Ecto neural progenitor cell (in vitro differentiated cells): ENCODE measurements at regions not wholly inside any gene's neighbourhood (a gene's known extent, or its start where the extent isn't known, plus 50 kb on each side); places are given as distances from the start of the nearest gene placed in this dataset.
A peak's percentile ranks its signal among the peaks of the same experiment; 100 is the strongest.

ENCODE experiments used
- DNase-seq: peaks from one replicate; pipeline ENCODE4 v3.0.0-alpha.2; 2018; ENCODE audit warnings: low spot score

DNA sequence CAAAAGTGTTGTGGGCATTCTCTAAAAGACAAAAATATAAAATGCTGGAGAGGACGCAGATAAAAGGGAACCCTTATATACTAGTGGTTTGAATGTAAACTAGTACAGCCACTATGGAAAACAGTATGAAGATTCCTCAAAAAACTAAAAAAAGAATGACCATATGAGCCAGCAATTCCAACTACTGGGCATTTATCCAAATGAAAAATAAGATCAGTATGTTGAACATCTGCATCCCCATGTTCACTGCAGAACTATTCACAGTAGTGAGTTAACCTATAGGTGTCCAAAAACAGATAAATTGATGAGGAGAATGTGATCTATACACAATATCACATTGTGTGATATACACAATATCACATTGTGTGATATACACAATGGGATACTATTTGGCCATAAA lies 1615.3 kb downstream of the PCDH18 start:
- no peak for DNase-seq

DNA sequence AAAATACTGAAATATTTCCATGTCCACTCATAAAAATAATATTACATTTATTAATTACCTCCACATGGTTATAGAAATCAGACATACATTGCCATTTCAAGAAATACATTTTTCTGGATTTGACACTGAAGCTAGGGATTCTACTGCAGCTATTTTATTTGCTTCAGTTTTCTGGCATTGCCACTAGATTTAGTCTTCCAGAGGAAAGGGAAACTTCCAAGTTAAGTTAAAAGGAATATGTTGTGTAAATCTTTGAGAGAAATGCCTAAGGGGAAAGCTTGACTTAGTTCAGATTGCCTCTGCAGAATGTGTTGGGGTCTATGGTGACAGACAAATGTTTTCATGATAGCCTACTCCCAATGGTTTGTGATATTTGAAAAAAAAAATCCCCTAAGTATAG lies 1631.3 kb downstream of the PCDH18 start:
- DNase-seq, result no peak

DNA sequence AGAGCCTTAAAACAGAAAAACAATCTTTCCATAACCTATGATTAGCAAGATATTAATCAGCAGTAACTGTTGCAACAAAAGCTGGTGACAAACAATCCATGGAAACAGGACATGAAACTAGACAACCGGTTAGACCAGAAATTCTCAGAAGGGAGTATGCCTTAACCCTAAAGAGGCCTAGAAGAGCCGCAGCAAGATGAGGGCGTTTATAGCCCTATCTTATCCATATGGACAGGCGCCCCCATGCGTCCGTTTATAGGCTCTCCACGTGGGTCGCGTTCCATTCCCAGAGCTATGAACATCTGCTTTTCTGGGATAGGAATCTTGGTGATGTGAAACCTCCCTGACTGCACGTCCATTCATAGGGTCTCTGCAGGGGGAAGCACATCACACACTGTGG lies 1662.7 kb upstream of the PABPC4L start:
- peak; percentile 56 for DNase-seq

DNA sequence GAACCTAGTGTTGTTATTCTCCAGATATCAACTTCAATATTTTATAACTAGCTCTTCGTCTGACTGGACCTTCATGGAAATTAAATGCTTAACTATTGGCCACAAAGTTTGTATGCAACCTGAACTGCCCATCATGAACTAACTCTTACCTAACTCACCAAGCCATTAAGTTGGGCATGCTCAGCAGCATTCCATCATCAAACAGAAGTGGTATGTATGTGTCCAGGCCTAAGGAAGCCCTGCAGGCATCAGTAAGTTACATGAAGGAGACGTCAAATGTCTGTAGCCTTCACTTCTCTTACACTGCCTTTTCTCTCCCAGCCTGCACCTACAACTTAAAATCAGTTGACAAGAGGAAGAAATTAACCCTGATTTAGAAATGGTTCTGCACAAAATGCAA lies 1639.2 kb upstream of the PABPC4L start:
- no peak for DNase-seq

DNA sequence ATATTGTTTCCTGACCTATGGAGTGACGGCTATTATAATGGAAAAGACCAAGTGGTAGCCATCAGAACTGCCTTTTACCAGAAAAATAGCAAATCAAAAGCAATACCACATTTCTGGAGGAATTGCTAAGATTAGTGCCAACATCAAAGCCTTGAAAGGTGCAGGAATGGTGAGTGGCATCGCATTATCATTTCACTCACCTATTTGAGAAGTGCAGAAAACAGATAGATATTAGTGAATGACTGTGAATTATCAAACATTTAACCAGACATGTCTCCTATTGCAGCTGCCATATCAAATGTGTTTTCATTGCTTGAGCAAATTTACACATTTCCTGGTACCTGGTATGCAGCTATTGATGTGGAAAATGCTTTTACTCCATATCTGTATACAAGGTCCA lies 1638.1 kb upstream of the PABPC4L start:
- DNase-seq, result no peak

DNA sequence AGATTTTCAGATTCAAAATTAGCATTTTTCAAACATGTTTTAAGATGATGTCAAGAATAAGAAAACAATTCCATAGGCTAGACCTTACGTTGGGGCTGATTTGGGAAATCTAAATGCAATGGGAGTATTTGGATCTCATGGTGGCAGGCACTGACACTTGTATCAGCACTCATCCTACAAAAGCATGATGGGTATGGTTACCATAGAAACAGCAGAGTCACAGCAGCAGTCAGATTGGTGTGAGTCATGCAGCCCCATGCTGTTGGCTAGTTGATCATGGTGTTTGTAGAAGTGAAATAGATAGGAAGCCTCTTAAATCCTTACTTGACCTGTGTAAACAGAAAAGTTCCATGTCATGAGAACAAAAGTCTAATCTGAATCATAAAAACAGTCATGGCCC lies 1637.3 kb upstream of the PABPC4L start:
- no peak for DNase-seq

DNA sequence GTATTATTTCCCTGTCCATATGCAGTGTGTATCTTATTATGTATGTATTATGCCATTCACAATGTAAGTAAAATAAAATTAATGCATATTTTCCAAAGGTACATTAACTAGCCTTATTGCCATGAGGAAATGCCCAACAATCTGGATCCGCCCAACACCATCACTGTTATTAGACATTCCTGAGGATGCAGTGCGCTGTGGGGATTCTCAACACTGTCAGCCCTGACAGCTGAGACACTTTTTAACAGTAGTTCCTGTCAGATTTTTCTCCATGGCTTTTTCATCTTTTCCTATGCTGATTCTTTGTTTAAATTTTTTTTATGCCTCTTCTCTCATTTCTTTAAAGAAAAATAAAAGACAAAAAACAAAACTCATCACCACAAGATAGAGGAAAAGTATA lies 1632.9 kb upstream of the PABPC4L start:
- no peak for DNase-seq

DNA sequence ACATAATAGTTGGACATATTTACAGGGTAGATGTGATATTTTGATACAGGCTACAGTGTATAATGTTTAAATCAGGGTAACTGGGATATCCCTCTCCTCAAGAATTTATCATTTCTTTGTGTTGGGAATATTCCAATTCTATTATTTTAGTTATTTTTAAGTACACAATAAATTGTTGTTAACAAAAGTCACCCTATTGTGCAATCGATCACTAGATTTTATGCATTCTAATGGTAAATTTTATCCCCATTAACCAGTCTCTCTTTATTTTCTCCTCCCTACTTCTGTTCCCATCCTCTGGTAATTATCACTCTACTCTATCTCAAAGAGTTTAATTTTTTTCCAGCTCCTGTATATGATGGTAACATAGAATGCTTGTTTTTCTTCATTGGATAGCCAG lies 1631.9 kb upstream of the PABPC4L start:
- DNase-seq, result no peak

DNA sequence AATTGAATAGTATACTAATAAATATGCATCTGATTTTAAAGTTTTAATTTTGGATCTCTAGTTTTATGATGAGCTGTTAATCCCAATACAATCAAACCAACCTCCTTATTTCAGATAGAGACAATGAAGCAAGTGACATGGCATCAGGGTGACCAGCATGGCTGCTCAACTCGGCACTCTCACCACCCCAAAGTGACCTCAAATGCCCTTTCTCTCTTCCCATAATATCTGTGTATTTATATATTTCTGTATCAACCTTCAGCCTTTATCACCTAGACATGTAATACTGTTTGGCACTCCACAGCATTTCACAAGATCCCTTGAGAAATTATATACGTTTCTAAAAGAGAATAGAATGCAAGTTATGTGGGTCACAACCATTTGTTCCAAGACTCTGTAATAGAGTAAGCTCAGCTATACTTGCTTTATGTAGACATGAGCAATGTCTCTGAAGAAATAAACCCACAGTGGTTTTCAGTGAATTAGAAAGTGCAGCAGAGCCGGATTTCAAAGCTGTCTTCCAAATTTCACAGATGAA lies 1623.2 kb upstream of the PABPC4L start:
- DNase-seq, result no peak

DNA sequence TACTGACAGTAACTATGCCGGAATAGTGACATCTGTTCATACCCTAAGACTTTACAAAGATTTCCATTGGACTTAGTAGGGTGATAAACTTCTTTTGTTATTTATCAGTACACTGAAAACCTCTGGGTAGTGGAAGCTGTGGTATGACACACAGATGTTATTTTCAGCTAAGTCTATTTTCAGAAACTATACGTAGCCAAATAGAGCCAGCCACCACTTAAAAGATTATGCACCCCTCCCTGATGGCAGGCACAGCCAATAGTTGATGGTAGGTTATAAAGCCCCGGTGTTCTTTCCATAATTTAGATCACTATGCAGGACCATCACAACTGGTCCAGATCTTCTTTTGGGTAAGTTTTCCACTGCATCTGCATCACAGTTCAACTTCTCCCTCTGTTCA lies 1603.2 kb upstream of the PABPC4L start:
- no peak for DNase-seq

DNA sequence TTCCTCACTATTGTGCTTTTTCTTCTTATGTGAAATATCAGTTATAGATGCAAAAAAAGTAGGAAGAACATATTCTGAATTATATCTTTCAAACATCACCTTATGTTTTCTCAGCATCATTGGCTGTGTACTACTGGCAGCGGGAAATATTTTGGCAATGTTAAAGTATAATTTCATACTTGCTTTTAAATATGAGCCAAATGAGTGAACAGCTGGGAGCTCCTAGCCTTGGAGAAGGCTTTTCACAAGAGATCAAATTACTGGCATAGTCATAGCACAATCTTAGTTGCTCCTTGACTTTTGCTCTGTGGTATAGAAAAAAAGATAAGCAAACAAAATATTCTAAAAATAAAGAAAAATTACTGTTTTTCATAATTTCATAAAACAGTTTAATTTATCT lies 1575.8 kb upstream of the PABPC4L start:
- DNase-seq, result no peak

DNA sequence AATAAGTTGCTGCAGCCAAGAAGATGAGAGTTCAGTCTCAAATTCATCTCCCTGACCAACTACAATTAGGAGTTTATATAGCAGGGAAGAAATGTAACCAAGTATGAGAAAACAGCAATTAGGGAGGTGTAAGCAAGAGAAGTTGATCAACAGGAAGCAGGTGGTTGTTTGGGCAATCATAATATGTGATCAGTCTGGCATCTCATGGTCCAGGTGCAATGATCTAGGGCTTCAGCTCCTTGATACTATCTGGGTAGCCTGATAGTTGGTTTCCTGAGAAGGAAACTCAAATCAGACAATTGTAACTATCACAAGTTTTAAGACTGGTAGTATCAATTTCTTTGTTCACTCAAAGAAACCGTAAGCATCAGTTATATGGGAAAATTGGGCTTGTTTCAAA lies 1574.3 kb upstream of the PABPC4L start:
- no peak for DNase-seq

DNA sequence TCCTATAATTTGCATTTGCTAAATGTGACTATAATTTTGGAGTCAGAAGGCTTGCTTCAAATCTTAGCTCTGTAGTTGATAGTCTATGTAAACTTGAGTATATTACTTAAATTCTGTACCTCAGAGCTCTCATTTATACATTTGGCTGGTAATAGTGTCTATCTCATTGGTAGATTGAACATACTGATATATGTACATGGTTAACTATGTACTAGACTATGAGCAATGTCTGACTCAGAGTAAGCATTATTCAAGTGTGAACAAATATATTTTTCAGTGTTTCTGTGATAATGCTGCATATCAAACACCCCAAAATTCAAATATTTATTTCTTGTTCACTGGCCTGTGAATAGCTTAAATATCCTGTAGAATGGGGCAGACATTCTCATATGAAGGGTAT lies 1568.9 kb upstream of the PABPC4L start:
- no peak for DNase-seq

DNA sequence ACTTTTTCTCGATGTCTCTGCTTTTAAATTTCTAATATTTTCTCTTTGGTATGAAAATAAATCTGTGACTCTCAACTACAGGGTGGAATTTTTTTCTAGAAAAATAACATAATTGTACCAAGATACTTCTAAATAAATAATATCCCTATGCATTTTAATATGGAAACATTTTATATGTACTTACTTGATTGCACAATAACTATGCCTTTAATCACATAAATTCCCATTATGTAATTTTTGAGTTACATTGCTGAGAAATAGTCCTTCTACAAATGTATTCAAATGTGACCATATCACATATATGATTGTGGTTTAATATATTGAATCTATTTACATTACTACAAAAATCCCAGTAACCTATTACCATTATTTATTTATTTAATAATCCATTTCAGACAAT lies 1543.3 kb upstream of the PABPC4L start:
- no peak for DNase-seq

DNA sequence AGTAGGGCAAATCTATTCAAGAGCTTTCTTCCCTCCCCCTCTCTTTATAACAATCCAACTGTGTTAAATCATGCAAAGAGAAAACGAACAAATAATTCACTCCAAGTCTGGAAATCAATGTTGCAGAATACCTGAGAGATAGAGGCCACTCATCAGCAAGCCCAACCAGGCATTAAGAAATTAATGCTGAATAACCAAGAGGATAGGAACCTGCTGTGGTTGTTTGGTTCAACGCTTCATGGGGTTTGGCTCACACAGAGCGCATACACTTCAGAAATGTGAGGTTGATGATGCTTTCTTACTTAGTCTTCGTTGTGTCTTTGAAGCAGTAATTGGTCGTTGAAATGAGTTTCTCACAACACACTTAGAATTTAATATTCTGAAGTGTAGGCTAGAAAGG lies 1540.0 kb upstream of the PABPC4L start:
- DNase-seq, result no peak

DNA sequence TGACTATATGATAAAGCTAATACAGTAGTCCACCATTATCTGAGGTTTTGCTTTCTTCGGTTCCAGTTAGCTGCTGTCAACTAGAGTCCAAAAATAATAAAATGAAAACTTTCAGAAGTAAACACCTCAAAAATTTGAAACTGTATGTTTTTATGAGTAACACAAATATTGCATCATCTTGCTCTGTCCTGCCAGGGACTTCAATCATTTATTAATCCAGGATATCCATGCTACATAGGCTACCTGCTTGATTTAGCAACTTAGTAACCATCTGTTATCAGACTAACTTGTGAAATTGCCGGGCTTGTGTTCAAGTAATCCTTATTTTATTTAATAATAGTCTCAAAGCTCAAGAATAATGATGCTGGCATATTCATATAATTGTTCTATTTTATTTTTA lies 1537.8 kb upstream of the PABPC4L start:
- no peak for DNase-seq

DNA sequence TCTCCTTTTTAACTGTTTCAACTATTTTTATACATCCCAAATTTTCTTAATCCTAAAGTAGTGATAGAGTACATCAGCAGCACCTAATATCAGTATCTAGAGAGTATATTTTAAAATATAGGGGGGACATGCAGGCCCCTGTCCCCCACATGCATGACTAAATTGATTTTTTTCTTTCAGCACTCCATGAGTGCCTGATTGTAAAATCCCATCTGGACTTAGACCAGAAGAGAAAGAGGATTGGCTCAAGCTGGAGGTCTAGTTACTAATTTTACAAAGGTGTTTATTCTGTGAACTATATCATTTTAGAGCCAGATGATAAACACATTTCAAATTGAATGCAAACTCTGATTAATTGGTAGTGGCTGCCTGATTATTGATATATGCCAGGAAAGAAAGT lies 1533.9 kb upstream of the PABPC4L start:
- no peak for DNase-seq

DNA sequence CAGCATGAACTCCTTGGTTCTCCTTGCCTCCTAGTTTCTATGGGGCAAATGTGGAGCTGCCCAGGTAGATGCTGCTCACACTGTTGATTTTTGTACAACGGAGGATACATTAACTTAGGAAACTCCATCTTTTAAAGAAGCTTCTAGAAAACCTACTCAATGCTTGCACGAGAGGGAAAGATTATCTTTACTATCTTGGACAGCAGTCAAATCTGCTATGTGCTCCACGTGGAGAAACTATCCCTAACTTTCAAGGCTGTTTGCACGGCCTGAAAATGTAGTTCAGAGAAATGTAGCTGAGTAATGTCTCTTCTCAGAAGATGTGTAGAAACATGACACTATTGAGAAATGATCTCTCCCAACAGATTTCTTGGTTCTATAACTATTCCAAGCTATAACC lies 1530.9 kb upstream of the PABPC4L start:
- DNase-seq, result no peak

DNA sequence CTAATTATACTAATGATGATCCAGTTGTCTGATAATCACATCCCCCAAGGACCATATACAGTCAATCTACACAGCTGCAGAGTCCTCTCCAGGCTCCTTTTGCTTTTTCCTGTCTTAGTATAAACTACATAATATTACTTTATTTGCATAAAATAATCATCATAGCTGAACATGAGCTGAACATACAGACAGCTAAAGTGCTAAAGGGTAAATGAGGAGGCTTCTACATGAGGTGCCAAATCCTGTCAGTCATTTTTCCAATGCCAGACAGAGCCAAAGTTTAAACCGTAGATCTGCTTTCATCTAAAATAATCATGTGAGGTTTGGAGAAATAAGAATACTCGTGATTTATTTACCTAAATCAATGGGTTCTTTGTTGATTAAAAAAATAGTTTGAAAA lies 1530.1 kb upstream of the PABPC4L start:
- DNase-seq, result no peak

DNA sequence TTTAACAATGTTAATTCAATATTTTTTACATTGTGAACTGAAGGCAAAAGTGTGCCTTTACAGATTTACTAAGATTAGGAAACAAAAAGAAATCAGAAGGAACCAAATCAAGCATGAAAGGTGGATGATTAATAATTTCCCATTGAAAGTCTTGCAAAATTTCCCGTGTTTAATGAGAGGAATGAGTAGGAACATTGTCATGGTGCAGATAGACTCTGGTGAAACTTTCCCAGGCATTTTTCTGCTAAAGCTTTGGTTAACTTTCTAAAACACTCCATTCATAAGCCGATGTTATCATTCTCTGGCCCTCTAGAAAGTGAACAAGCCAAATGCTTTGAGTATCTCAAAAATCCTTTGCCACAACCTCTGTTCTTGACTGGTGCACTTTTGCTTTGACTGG lies 1522.8 kb upstream of the PABPC4L start:
- DNase-seq, result no peak

DNA sequence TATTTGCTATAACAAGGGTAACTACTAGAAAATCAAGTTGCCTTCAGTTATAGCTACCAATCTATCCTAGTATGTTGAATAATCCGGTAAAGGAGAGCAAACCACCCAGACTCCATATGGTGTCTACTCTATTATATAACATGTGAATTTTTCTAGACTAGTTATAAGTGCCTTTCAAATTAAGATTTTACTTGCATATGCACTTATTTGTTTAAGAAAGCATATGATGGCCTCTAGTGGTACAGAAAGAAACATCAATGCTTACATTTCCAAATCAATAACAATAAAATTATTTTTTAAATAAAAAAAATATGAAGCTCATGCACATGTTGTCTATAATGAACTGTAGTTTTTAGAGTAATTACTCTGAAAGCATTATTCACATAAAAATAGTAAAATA lies 1516.4 kb upstream of the PABPC4L start:
- no peak for DNase-seq

DNA sequence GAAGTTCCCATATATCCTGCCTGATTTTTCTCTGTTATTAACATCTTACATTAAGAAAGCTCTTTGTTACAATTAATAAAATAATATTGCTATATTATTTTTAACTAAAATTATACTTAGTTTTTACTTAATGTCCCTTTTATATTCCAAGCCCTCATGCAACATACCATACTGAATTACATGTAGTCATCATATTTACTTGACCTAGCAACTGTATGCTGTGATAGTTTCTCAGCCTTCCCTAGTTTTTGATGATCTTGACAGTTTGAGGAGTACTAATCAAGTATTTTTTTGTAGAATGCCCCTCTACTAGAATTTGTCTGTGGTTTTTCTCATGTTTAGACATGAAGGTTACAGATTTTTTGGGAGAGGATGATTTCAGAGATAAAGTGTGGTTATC lies 1503.8 kb upstream of the PABPC4L start:
- no peak for DNase-seq

DNA sequence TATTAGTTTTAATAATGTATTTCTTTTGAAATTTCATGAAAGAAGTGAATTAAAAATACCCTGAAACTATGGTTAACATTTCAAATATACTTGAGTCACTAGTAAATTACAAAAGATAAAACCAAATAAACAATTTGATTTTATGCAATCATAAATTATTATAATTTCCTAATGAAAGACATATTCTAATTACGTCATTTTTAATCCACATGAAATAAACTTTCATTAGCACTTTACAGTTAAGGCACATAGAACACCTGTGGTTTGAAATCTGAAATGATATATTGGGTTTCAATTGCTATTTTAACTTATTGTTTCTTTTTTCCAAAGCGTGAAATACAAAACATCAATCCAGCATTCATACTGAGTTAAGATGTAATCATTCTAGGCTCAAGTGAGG lies 1492.5 kb upstream of the PABPC4L start:
- no peak for DNase-seq

DNA sequence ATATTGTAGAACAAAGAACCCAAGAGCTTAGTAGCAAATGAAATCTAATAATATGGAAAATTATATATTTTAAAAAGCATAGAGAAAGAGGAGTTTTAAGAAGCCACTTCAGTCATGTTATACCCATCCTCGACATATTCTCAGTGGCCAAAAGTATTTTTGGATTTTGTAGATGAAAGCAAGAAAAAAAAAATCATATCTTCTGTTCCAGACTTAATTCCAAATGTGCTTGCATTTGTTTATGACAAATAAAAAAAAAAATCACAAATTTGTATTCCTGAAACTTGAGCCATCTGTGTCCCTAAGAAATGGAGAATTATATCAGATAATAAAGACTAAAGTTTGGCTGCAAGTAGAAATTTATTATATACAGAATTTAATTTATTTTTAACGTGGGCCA lies 1482.4 kb upstream of the PABPC4L start:
- DNase-seq, result no peak

DNA sequence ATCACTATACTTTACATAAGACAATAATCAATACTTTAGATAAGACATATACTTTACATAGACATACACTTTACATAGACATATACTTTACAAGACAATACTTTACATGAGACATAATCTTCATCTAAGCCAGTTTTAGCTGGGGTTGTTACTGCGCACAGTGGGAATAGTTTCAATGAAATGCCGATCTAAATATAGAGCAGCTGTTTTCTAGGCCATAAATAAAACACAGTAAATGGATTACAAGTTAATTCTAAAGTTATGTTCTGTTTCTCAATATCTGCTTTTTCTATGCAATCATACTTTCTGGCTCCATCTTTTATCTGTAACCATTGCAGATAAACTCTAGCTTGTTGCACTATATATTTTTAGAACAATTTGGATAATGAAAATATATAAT lies 1470.6 kb upstream of the PABPC4L start:
- no peak for DNase-seq
